OCI-LY1 (cell line): ENCODE measurements at regions not wholly inside any gene's neighbourhood (a gene's known extent, or its start where the extent isn't known, plus 50 kb on each side); places are given as distances from the start of the nearest gene placed in this dataset.

Source experiments
- CTCF ChIP-seq: fragments of 200-600 bp; sonication (generic), shearing (Covaris generic); IDR thresholded peaks from 2 replicates; pipeline ENCODE4 v1.5.1; 2017; ENCODE audit warnings: mild to moderate bottlenecking, antibody characterized with exemption, low read length, moderate library complexity, mixed read lengths
- EZH2 ChIP-seq: fragments of 200-600 bp; sonication (generic), shearing (Covaris generic); IDR thresholded peaks from 2 replicates; pipeline ENCODE4 v1.8.0; 2017; ENCODE audit warnings: borderline replicate concordance, mixed run types, mild to moderate bottlenecking, antibody characterized with exemption, low read length, moderate library complexity, mixed read lengths

GRCh38 chr6:30002871-30003270 lies 58.2 kb upstream of the POLR1H start:
- TF ChIP-seq CTCF (no peak), EZH2 (no peak)
